Pons (tissue), 1 donor: ENCODE measurements at regions not wholly inside any gene's neighbourhood (a gene's known extent, or its start where the extent isn't known, plus 50 kb on each side); places are given as distances from the start of the nearest gene placed in this dataset.
"Not testable (repeated sequence)": the region's sequence is repeated elsewhere in the genome, so short reads cannot be mapped to it uniquely, and the experiment has no call there.

Source experiments
- DNase-seq: peaks from one replicate; pipeline ENCODE4 v3.0.0-alpha.2; 2016; ENCODE audit warnings: low spot score

DNA sequence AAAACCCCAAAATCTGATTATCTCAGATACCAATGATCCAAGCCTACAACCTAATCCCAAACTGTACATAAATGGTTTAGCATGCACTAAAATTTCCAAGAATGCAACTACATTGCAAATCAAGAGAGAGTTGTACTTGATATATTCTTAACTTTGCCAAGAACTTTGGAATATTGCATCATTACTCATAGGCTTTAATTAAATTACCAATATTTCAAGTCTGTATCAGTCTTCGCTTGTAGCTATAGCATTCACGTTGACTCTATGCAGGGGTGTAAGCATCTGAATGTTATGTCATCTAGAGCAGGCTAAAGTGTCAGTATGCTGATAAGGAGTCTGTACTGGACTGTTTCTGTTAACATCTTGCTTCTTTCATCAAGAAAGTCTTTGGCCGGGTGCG, 56.3 kb downstream of the FOXI3 start:
- no peak for DNase-seq

DNA sequence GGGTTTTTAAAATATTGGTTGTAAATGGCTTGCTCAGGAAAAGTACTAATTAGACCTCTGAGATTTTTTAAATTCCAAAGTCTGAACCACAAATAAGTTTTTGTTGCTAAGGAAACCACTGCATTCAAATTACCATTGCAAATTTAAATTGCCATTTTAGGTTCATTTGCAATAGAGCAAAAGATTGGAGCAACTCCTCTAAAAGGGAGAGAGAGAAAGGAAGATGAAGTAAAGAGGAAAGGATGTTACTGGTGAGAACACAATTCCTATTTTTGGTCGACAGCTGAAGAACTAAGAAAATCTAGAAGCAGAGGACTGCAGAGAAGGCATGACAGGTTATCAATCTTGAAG, 74.9 kb downstream of the FOXI3 start:
- DNase-seq, result no peak

DNA sequence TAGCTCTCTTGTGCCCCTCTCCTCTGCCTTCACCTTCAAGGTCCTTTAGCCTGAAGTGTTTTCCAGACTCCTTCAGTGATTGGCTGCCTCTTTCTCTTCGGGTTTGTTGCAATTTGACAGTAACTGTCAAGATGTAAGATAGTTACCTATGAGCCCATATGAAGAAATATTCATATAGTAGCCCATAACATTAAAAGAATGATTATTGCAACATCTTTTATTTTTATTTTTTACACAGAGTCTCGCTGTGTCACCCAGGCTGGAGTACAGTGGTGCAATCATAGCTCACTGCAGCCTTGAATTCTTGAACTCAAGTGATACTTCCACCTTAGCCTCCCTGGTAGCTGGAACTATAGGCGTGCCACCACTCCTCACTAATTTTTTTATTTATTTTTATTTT, 80.5 kb downstream of the FOXI3 start:
- no peak for DNase-seq

DNA sequence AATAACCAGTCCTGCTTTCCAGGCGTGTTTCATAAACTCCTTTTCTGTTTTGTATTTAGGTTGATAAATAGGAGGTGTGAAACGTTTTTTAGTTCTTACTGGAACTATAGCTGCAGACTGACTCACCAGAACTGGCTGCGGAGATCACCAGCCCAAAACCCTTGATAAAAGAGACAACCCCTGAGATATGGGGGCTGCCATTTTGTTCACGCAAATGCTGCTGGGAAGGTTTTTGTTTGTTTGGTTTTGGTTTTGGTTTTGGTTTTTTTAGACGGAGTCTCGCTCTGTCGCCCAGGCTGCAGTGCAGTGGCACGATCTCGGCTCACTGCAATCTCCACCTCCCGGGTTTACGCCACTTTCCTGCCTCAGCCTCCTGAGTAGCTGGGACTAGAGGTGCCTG, 87.1 kb downstream of the FOXI3 start:
- not testable (repeated sequence) for DNase-seq

DNA sequence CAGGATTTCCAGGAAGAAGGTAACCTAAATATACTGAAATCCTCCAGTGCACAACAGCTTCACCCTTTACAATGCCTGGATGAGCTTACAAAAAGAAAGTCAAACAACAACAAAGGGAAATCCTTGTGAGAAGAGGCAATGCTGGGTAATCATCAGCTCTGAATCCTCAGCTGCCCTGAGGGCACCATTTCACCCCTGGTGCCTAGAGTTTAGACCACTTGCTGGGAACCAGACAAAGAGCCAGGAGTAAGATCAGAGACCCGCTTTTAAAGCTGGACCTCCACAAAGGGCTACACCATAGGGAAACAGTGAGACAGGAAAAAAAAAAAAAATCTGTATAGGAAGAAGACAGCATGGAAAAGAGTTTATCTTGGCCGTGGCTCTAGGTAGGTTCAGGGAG, 97.0 kb downstream of the FOXI3 start:
- DNase-seq, result no peak

DNA sequence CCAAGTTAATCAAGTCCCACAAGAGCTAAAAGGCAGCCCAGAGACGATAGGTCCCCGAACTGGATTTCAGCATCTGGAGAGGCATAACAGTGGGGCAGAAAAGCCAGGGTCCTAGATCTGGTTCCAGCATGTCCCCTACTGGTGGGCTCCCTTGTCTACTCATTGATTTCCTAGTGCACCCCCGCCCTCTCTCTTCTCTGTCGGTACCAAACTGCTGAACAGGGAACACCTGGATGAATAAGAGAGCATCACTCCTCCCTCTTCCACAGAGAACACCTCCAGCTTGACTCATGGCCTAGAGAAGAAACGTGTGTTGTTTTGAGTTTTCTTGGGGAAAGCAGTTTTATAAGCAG, 101.3 kb downstream of the FOXI3 start:
- no peak for DNase-seq

DNA sequence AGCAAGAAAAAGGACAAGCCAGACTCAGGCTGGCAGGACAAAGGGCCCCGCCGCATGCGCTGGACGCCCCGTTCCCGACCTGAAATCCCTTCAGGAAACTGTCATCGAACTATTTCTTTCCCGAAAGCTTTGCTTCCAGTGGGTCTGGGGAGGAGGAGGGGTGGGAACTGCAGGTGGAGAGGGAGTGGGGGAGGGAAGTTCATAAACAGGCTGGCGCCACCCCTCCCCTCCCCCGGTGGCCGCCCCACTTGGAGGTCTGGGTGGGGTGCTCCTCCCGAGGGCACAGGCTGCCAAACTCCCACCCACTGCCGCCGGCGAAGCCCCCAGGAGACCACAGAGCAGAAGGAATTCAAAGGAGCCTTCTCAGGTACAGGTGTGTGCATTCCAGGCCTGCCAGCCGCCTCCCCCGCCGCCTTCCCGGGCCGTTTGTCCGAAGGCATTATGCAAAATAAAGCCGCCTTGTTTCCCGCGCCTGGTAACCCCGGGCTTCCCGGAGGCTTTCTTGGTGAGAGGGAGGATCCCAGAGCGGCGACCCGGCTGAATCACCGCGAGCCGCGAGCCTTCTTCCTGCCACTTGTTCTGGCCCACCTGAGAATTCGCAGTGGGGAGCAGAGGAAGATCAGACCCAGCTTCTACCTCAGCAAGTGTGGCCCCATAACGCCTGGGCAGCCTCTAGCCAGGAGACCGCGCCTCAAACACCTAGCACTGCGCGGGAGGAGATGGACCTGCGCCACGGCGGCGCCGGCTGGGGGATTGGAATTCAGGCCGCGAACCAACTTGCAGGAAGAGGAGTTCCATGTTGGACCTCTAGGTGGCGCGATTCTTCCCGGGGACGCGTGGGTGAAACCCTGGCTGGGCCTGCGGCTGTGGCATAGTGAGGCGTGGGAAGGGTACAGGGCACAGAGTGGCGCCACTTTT, 101.9 kb downstream of the FOXI3 start:
- DNase-seq, result no peak

DNA sequence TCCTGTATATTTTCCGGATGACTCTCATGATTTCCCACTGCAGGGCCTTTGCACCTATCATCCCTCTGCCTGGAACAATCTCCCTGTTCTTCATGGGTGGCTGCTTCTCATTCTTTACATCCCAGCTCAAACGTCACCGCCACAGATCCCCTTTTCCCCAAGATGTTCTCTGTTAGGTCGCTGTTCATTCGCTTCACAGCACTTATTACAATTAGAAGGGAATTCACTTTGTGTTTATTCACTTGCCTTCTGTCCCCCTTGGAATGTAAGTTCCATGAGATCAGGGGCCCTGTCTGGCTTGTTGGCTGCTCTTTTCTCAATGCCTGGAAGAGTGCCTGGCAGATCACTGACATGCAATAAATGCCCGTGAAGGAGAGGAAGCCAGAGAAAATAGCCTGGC, 106.7 kb downstream of the FOXI3 start:
- DNase-seq, result no peak

DNA sequence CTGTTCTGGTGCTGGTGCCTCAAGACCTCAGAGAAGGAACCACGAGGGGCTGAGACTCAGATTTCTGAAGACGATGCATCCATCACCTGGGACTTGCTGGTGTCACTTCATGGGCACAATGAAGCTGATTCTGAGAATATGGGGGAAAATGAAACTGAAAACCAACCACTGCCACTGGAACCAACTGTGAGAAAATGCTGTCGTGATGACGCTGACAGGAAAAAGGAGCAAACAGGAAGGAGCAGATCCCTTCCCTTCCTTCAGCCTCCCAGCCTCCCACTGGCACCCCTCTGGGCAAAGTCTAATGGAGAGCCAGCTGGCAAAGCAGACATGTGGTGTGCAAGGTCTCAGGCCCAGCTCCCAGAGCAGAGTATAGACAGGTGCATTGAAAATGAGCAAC, 109.7 kb downstream of the FOXI3 start:
- no peak for DNase-seq

DNA sequence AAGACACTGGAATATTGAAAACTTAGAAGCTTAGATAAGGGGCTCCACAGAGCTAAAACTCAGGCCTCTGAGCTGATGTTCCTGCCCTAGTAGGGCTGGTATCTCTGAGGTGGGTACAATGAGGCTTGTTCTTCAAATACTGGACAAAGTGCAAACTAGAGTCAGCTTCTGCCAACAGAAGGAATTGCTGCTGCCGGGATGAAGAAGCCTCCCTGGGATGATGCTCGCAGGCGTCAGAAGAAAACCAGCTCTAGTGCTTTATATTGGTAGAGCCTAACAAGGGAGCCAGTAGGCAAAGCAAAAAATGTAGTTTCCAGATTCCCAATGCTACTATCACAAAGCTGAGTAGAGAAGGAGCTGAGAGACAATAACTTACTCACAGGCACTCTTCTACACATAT, 118.1 kb downstream of the FOXI3 start:
- DNase-seq, result no peak

DNA sequence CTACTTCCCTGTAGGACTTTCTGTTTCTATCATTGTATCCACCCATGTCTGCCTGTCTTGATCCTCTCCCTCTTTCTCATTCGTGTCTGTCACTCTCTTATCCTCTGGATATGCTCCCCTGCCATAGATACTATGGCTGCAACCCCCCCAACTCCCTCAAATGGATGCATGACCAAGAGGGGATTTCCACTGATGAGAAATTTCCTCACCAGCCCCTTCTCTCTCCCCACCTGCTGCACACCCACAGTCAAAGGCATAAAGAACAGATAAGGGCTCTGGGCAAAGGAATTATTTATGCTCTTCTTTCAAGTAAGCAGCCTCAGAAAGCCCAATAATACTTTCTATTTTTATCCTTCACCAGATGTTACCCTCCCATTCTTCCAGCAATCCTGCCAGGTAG, 121.3 kb downstream of the FOXI3 start:
- DNase-seq, result no peak

DNA sequence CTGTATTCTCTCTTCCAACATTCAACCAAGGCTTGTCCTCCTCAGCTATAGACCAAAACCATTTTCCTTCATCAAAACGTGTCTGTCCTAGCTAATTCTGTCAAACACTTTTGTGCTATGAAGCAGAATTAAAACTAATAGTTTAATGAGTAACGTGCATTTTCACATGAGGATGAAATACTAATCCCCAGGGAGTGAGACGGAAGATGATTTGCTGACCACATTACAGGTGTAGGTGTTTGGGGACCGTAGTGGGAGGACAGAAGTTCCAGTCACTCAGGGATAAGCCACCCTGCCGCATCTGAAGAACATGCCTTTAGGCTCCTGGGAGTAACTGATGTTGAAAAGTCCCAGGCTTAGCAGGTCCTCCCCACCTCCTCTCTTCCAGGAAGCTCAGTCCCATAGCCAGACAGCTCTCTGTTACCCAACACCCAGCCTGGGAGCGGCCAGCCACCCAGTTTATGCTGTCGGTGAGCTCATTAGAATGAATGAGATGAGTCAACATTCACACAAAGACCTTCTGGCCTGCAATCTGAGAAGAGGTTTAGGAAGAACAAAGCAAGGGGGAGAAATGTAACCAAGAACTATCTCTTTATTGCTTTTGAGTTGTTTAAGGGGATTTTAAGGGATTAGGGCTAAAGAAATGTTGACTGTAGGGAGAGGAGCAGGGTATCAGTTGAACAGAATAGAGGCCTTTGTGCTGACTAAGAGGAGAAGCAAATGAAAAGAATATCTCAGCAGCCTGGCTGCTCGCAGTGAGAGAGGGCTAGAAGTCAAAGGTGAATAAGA, 122.5 kb downstream of the FOXI3 start:
- DNase-seq, result no peak

DNA sequence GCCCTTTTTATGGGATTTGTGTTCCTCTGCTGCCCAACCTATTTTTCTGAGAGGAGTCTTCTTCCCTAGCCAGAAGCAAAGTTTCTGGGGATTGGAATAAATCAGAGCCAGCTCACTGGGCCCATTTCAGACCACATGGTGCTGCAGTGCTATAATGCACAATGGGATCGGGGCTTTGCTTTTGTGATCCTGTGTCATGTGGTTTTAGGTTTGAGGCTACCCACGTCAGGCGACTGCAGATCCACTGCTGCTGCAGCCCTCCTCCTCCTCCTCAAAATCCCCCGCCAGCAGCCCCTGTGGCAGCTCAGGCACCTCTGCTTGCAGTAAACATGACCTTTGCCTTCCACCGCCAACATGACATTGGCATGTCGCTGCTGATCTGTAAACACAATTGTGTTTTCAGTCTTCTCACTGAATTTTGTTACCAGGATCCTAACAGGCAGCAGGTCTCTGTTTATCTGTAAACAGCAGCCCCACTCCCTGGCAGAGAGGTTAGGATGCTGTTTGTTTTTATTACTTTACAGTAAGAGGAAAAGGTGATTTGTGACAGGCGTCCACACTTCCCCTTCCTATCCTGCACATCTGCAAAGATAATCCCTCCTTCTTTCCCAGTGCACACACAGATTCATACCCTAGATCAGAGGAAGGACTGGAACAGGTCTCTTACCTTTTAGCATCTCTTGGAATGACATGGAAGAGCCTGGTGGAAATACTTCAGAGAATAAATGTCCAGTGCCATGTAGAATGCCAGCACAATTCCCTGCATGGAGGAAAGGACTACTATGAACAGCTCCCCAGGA, 130.8 kb downstream of the FOXI3 start:
- no peak for DNase-seq

DNA sequence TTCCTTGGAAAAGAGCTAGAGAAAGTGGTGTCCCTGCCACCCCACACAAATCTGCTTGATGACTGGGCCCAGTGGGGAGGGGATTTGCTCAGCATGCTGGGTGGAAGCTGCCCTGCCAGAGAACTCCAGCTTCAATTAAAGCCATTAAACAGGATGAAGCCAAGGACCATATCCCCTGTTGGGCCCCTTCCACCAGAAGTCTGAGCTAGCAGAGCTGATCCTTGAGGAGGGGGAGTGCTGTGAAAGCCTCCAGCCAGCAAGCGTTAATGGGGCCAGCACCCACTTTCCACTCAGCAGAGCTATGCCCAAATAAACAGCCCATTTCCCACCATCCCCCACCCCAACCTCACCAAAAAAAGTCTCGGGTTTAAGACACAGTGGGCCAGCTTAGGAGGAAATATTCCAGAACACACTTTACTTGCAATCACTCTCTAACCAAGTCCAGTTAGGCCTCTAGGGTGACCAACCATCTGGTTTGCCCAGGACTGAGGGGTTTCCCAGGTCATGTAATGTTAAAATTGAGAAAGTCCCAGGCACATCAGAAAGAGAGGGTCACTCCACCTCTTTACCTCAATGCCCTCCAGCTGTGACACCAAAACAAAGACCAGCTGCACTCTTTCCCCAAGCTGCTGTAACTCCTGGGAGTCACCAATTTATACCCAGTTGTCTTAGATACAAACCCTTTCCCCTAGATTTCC, 132.3 kb downstream of the FOXI3 start:
- no peak for DNase-seq

DNA sequence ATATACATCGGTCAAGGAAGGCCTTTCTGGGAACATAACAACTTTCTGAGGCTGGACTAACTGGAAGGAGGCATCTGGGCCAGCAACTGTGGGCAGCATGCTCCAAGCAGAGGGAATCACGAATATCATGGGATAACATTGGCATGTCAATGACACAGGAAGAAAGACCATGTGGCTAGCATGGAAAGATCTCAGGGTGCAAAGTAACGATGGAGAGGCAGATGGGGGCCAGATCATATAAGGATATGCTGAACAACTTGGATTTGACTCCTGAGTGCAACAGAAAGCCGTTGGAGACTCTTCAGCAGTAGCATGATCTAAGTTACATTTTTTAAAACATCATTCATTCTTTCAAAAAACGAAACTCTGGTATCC, 133.6 kb downstream of the FOXI3 start:
- DNase-seq, result no peak

DNA sequence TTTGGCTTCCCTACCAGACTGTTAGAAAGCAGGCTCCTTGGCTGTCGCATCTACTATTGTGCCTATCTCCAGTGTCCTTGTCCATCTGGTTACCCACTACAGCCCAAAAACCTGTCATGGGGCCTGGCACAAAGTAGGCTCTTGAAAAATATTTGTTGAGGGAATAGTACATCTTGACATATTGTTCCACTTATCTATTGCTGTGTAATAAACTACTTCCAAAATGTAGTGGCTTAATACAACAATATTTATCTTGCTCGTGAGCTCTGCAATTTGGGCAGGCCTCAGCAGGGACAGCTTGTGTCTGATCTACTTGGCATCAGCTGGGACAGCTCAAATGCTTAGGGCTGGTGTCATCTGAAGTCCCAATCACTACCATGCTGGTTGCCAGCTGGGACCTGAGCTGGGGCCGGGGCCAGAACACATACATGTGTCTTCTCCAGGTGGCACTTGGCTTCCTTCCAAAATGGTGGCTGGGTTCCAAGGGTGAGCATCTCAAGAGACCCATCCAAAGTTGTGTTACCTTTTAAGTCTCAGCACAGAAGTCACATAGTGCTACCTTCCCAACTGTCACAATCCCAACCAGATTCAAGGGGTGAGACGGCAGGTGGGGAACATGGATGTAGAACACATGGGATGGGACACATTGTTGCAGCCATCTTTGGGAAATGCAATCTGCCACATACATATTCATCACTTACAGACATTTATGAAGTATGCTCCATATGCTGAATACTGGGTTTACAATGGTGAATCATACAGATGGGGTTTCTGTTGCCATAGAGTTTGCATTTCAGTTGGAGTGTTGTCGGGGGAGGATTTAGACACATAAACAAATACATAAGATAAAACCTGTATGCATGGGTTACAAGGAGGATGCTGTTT, 134.2 kb downstream of the FOXI3 start:
- DNase-seq, result no peak

DNA sequence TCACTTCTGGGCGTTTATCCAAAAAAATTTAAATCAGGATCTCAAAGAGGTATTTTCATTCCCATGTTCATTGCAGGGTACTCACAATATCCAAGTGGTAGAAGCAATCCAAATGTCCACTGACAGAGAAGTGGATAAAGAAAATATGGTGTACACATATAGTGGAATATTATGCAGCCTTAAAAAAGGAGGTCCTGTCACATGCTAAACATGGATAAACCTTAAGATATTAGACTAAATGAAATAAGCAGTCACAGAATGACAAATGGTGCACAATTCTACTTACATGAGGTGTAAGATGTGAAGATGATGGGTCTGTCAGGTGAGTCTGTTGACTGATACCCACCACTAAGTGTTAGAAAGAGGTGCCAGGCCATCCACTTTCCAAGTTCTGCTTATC, 140.6 kb downstream of the THNSL2 start:
- DNase-seq, result no peak

DNA sequence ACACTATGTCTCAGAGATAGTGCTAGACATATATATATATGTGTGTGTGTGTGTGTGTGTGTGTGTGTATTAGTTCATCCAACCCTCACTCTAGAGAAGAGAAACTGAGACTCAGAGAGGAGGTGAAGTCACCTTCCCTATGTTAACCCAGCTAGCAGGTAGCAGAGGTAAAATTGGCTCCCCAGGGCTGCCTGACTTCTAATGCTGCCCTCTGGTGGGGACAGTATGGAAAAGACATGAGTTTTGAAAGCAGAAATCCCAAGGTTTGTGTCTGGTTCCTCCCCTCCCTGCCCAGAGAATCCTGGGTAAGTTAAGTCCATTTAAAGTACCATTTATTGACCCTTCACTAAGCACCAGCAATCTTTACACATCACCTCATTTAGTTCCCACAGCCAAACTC, 137.7 kb downstream of the THNSL2 start:
- DNase-seq, result no peak

DNA sequence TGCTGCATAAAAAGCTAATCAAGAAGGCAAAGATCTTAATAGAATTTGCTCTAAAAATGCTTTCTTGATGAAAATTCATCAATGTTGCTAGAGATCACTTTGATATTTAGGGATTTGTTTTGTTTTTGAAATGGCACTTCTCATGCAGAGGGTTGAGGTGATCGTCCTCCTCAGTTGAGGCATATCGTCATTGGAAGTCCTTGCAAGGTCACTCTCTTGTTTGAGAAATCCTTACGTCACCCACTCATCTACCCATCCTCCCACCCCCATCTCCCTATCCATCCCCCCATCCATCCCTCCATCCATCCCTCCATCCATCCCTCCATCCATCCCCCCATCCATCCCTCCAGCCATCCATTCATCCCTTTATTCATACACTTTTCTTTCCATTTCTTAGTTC, 133.7 kb downstream of the THNSL2 start:
- no peak for DNase-seq

DNA sequence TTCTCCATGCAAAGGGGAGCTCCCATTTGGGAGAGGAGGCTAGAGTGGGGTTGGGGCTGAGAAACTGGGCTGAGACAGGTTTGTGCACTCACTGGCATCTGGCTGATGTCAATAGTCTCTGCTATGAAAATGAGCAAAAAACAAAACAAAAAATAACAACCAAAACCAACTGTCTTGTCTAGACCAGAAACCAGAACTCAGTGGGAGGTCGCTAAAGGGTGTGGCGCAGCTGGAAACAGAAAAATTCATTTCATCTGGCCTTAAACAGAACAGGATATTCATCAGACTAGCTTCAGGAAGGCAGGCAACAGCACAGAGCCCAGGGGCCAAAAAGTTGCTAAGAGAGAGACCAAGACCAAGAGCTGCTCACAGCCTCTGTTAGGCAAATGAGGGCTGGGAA, 126.1 kb downstream of the THNSL2 start:
- no peak for DNase-seq

DNA sequence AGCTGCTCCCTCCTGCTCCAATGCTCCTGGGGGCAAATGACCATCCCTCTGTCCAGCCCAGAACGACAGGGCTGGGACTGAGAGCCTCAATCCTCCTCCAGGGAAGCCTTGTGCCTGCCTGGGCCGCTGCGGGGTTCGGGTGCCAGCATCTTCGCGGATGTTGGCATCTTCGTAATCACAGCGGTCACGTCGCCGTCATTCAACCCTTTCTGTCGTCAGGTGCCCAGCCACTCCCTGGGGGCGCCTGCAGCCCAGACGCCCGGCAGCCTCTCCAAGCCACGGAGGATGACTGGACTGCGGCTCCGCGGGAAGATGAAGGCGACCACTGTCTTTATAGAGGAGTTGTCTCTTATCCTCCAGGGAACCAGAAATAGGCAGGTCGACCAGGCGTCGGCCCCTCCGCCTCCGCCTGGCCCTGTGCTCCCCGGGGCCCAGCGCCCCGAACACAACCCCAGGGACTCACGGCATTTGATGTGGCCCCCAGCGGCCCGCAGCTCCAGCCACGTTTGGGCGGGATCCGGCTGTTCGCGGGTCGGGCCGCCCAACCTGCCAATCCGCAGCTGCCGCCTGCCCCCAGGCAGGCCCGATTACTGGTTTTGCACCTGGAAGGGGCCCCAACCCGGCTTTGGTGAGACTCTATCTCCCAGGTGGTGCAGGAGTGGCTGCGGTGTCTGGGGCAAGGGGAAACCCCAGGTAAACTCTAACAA, 113.9 kb downstream of the THNSL2 start:
- no peak for DNase-seq
